Karpas-422 (cell line): ENCODE measurements at regions not wholly inside any gene's neighbourhood (a gene's known extent, or its start where the extent isn't known, plus 50 kb on each side); places are given as distances from the start of the nearest gene placed in this dataset.

Experiments
- DNase-seq: peaks from one replicate; pipeline ENCODE4 v3.0.0-alpha.2; 2015
- H2AFZ ChIP-seq: fragments of 200-600 bp; sonication (generic); 2 replicates; pipeline ENCODE4 v1.6.1; 2014; ENCODE audit warnings: antibody characterized with exemption, low read length, mixed read lengths
- H3K27ac ChIP-seq: fragments of 200-600 bp; sonication (generic); 2 replicates; pipeline ENCODE4 v1.5.1; 2014; ENCODE audit warnings: mild to moderate bottlenecking, low read length, moderate library complexity
- H3K27me3 ChIP-seq: fragments of 200-600 bp; sonication (generic); 2 replicates; pipeline ENCODE4 v1.6.1; 2014; ENCODE audit warnings: low read length, mixed read lengths
- H3K36me3 ChIP-seq: fragments of 200-600 bp; sonication (generic); 2 replicates; pipeline ENCODE4 v1.6.1; 2014; ENCODE audit warnings: low read length, mixed read lengths; ENCODE audit not compliant: insufficient read depth
- H3K4me1 ChIP-seq: fragments of 200-600 bp; sonication (generic); 2 replicates; pipeline ENCODE4 v1.6.1; 2014; ENCODE audit warnings: mild to moderate bottlenecking, low read length, mixed read lengths
- H3K4me2 ChIP-seq: fragments of 200-600 bp; sonication (generic); 2 replicates; pipeline ENCODE4 v1.6.1; 2014; ENCODE audit warnings: low read length, low read depth, mild to moderate bottlenecking; ENCODE audit not compliant: poor library complexity, severe bottlenecking
- H3K4me3 ChIP-seq: fragments of 200-600 bp; sonication (generic); 2 replicates; pipeline ENCODE4 v1.5.1; 2014; ENCODE audit warnings: mild to moderate bottlenecking, antibody characterized with exemption, low read length, mixed read lengths
- H3K79me2 ChIP-seq: fragments of 200-600 bp; sonication (generic); 2 replicates; pipeline ENCODE4 v1.6.1; 2014; ENCODE audit warnings: mild to moderate bottlenecking, low read length, mixed read lengths
- H3K9ac ChIP-seq: fragments of 200-600 bp; sonication (generic); 2 replicates; pipeline ENCODE4 v1.6.0; 2014; ENCODE audit warnings: low read length
- H3K9me2 ChIP-seq: fragments of 200-600 bp; sonication (generic), shearing (Covaris generic); replicated peaks from 2 replicates; pipeline ENCODE4 v1.6.0; 2014; ENCODE audit warnings: mild to moderate bottlenecking, low read length, moderate library complexity; ENCODE audit not compliant: insufficient read depth
- H3K9me3 ChIP-seq: fragments of 300-700, 200-600 bp; sonication (generic); 2 replicates; pipeline ENCODE4 v1.6.1; 2014; ENCODE audit warnings: low read length, mixed read lengths
- H4K20me1 ChIP-seq: fragments of 200-600 bp; sonication (generic); 2 replicates; pipeline ENCODE4 v1.6.1; 2014; ENCODE audit warnings: mild to moderate bottlenecking, antibody characterized with exemption, low read length, low read depth; ENCODE audit not compliant: insufficient read depth

- no peak for DNase-seq
- Histone ChIP-seq H4K20me1 (no peaks in the 10 kb centered on the region; the same call in 1 of the 2 replicates), H3K9me3 (no peaks in the 10 kb centered on the region), H3K27me3 (no peaks in the 10 kb centered on the region), H3K79me2 (no peaks in the 10 kb centered on the region), H3K4me3 (no peak overlapping the region), H3K4me2 (no peak overlapping the region), H3K27ac (no peak overlapping the region), H2AFZ (no peak overlapping the region), H3K9me2 (no peaks in the 10 kb centered on the region), H3K9ac (no peak overlapping the region), H3K4me1 (no peaks in the 10 kb centered on the region), H3K36me3 (no peaks in the 10 kb centered on the region)
Measured at GRCh38 chr15:62459875-62460274, 294.8 kb upstream of the C2CD4B start.

- Histone ChIP-seq H3K4me1 (no peaks in the 10 kb centered on the region), H3K36me3 (no peaks in the 10 kb centered on the region), H3K9ac (no peak overlapping the region), H3K27me3 (no peaks in the 10 kb centered on the region), H3K79me2 (no peaks in the 10 kb centered on the region), H3K4me2 (no peak overlapping the region), H3K9me2 (no peaks in the 10 kb centered on the region), H3K4me3 (no peak overlapping the region), H3K9me3 (no peaks in the 10 kb centered on the region), H4K20me1 (peaks cover 4% of the 10 kb centered on the region; the same call in 1 of the 2 replicates), H2AFZ (no peak overlapping the region), H3K27ac (no peak overlapping the region)
- DNase-seq, result peak; percentile 9
Measured at GRCh38 chr15:62462268-62462667, 297.2 kb upstream of the C2CD4B start.

DNA sequence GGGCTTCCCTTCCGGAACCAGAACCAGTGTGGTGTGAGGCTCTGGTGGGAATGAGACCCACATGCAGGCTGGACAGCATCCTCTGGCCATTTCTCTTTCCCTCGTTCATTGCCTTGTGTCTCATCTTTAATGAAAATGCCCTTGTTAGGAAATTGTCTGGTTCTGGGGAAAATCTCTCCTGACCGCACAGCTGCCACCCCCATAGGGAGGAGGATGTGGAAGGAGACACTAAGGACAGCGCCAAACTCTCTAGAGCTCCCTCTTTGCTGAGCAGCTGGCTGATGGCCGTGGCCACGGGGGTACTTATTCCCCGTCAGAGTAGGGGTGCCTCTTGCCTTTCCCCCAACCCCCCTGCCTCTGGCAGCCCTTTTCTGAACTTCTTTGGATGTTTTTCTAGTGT is 297.6 kb upstream of the C2CD4B start:
- Histone ChIP-seq H2AFZ (no peak overlapping the region), H3K4me3 (no peak overlapping the region)
- DNase-seq, result peak; percentile 2

GRCh38 chr15:62464705-62465104 is 299.6 kb upstream of the C2CD4B start:
- Histone ChIP-seq H3K9me2 (no peaks in the 10 kb centered on the region), H2AFZ (no peak overlapping the region), H3K27ac (no peak overlapping the region), H3K9ac (no peak overlapping the region), H3K4me1 (no peaks in the 10 kb centered on the region), H3K4me2 (no peak overlapping the region), H3K9me3 (no peaks in the 10 kb centered on the region), H4K20me1 (0 out of 2 replicates have a peak, but pooled peaks cover 4% of the 10 kb centered on the region), H3K36me3 (no peaks in the 10 kb centered on the region), H3K79me2 (no peaks in the 10 kb centered on the region), H3K27me3 (no peaks in the 10 kb centered on the region), H3K4me3 (no peak overlapping the region)
- peak; percentile 32 for DNase-seq

More for the DNA sequence above, 297.6 kb upstream of the C2CD4B start:
- Histone ChIP-seq H3K9me3 (no peaks in the 10 kb centered on the region), H3K27ac (no peak overlapping the region), H3K27me3 (no peaks in the 10 kb centered on the region), H4K20me1 (peaks cover 4% of the 10 kb centered on the region; the same call in 1 of the 2 replicates), H3K36me3 (no peaks in the 10 kb centered on the region), H3K9me2 (no peaks in the 10 kb centered on the region), H3K9ac (no peak overlapping the region), H3K79me2 (no peaks in the 10 kb centered on the region), H3K4me1 (no peaks in the 10 kb centered on the region), H3K4me2 (no peak overlapping the region)

DNA sequence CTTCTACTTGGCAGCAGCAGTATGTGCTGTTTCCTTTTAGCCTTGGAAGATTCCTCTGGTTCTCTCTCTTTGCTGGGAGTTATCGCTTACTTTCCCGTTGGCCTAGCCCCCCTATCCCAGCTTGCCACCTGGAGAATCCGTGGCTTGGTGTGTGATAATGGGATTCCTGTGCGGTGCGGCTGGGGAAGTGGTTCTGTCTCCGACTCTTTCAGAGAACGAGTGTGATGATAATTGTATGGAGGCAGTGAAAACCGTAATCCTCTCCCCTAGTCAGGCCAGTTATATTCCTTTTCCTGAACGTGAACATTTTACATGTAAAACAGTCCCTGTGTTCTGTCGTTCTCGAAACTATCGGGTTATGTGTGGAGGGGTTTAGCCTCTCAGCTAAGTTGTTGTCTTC is 300.1 kb upstream of the C2CD4B start:
- no peak overlapping the region for H3K9ac ChIP-seq
- 0 out of 2 replicates have a peak, but pooled peaks cover 4% of the 10 kb centered on the region for H4K20me1 ChIP-seq
- peak; percentile 16 for DNase-seq
- H3K4me3 ChIP-seq, result no peak overlapping the region
- H2AFZ ChIP-seq, result no peak overlapping the region
- H3K9me3 ChIP-seq, result no peaks in the 10 kb centered on the region
- no peaks in the 10 kb centered on the region for H3K9me2 ChIP-seq
- no peak overlapping the region for H3K27ac ChIP-seq
- H3K79me2 ChIP-seq, result no peaks in the 10 kb centered on the region
- H3K4me2 ChIP-seq, result no peak overlapping the region
- no peaks in the 10 kb centered on the region for H3K4me1 ChIP-seq
- no peaks in the 10 kb centered on the region for H3K36me3 ChIP-seq
- H3K27me3 ChIP-seq, result no peaks in the 10 kb centered on the region

DNA sequence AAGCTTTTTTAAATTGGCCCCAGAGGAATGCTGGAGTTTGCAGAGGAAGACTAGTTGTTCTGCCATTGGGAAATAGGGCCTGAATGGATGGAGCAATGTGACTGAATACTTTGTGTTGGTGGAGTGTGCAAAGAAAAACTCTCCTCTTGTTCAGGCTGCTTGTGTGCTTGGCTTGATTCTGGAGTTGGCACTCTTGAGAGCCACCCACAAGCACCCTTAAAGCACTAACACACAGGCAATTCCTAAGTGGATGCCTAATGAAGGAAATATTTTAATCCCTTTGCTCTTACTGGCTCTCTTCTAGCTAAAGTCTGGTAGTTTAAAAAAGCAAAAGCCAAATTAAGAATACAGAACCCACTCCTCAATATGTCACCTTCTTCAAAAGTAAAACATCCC is 304.4 kb upstream of the C2CD4B start:
- Histone ChIP-seq H3K4me2 (no peak overlapping the region), H2AFZ (no peak overlapping the region), H3K9ac (no peak overlapping the region), H4K20me1 (0 out of 2 replicates have a peak, but pooled peaks cover 4% of the 10 kb centered on the region), H3K79me2 (no peaks in the 10 kb centered on the region), H3K9me3 (no peaks in the 10 kb centered on the region), H3K27me3 (no peaks in the 10 kb centered on the region), H3K4me1 (no peaks in the 10 kb centered on the region), H3K9me2 (no peaks in the 10 kb centered on the region), H3K4me3 (no peak overlapping the region), H3K36me3 (no peaks in the 10 kb centered on the region), H3K27ac (no peak overlapping the region)
- DNase-seq, result no peak

- DNase-seq, result no peak
- Histone ChIP-seq H3K9me3 (no peaks in the 10 kb centered on the region), H3K27me3 (no peaks in the 10 kb centered on the region), H3K4me3 (no peak overlapping the region), H3K79me2 (no peaks in the 10 kb centered on the region), H2AFZ (no peak overlapping the region), H3K4me2 (no peak overlapping the region), H3K9me2 (no peaks in the 10 kb centered on the region), H3K4me1 (no peaks in the 10 kb centered on the region), H3K9ac (no peak overlapping the region), H4K20me1 (0 out of 2 replicates have a peak, but pooled peaks cover 4% of the 10 kb centered on the region), H3K36me3 (no peaks in the 10 kb centered on the region), H3K27ac (no peak overlapping the region)
Measured at GRCh38 chr15:62469874-62470688, 305.0 kb upstream of the C2CD4B start.

GRCh38 chr15:62472616-62473299 is 307.7 kb upstream of the C2CD4B start:
- Histone ChIP-seq H3K36me3 (no peaks in the 10 kb centered on the region), H3K4me1 (no peaks in the 10 kb centered on the region), H3K27ac (no peak overlapping the region), H3K79me2 (no peaks in the 10 kb centered on the region), H3K9me2 (no peaks in the 10 kb centered on the region), H2AFZ (no peak overlapping the region), H3K4me2 (no peak overlapping the region), H3K9ac (no peak overlapping the region), H3K9me3 (no peaks in the 10 kb centered on the region), H3K27me3 (no peaks in the 10 kb centered on the region), H4K20me1 (no peaks in the 10 kb centered on the region), H3K4me3 (no peak overlapping the region)
- no peak for DNase-seq
